GM18867 (cell line): ENCODE measurements at regions not wholly inside any gene's neighbourhood (a gene's known extent, or its start where the extent isn't known, plus 50 kb on each side); places are given as distances from the start of the nearest gene placed in this dataset.
"Not testable (repeated sequence)": the region's sequence is repeated elsewhere in the genome, so short reads cannot be mapped to it uniquely, and the experiment has no call there.

Experiments
- ATAC-seq: cut with Tn5 transposase; IDR thresholded peaks from one replicate; pipeline ENCODE4 v1.9.1; 2021; ENCODE audit warnings: mild to moderate bottlenecking, moderate library complexity; ENCODE audit not compliant: unreplicated experiment

- no peak for ATAC-seq
Observed at GRCh38 chr1:178572604-178573003, 59.7 kb downstream of the TEX35 start.

GRCh38 chr1:178573330-178573729, 60.4 kb downstream of the TEX35 start:
- peak; percentile 87 for ATAC-seq

GRCh38 chr1:178574345-178574744, 61.4 kb downstream of the TEX35 start:
- no peak for ATAC-seq

GRCh38 chr1:178575611-178576361, 62.9 kb downstream of the TEX35 start:
- peak; percentile 36 for ATAC-seq

GRCh38 chr1:178576841-178577240, 63.9 kb downstream of the TEX35 start:
- ATAC-seq: no peak

GRCh38 chr1:178577882-178578281, 65.0 kb downstream of the TEX35 start:
- ATAC-seq: no peak

GRCh38 chr1:178578541-178578940, 65.6 kb downstream of the TEX35 start:
- no peak for ATAC-seq

GRCh38 chr1:178579095-178579494, 66.2 kb downstream of the TEX35 start:
- ATAC-seq: no peak

- peak; percentile 54 for ATAC-seq
Observed at GRCh38 chr1:178579562-178579961, 66.7 kb downstream of the TEX35 start.

- no peak for ATAC-seq
Observed at GRCh38 chr1:178580096-178580495, 67.2 kb downstream of the TEX35 start.

GRCh38 chr1:178580876-178581275, 68.0 kb downstream of the TEX35 start:
- ATAC-seq: peak; percentile 2

GRCh38 chr1:178581351-178582303, 68.7 kb downstream of the TEX35 start:
- ATAC-seq: peak; percentile 84

- ATAC-seq: no peak
Observed at GRCh38 chr1:178587096-178587495, 74.2 kb downstream of the TEX35 start.

GRCh38 chr1:178587975-178588374, 75.1 kb downstream of the TEX35 start:
- ATAC-seq: no peak

- ATAC-seq: not testable (repeated sequence)
Observed at GRCh38 chr1:178589042-178589441, 76.1 kb downstream of the TEX35 start.

- not testable (repeated sequence) for ATAC-seq
Observed at GRCh38 chr1:178591811-178592210, 78.9 kb downstream of the TEX35 start.

- no peak for ATAC-seq
Observed at GRCh38 chr1:178593515-178593914, 80.6 kb downstream of the TEX35 start.

GRCh38 chr1:178594133-178594532, 81.2 kb downstream of the TEX35 start:
- ATAC-seq: no peak

- no peak for ATAC-seq
Observed at GRCh38 chr1:178595491-178595890, 82.6 kb downstream of the TEX35 start.

GRCh38 chr1:178599087-178599486, 86.2 kb downstream of the TEX35 start:
- ATAC-seq: no peak

GRCh38 chr1:178599745-178600144, 86.8 kb downstream of the TEX35 start:
- ATAC-seq: peak; percentile 81

GRCh38 chr1:178603926-178604325, 91.0 kb downstream of the TEX35 start:
- ATAC-seq: no peak
